H9 (cell line): ENCODE measurements at regions not wholly inside any gene's neighbourhood (a gene's known extent, or its start where the extent isn't known, plus 50 kb on each side); places are given as distances from the start of the nearest gene placed in this dataset.

Source experiments
- DNase-seq: peaks from one replicate; pipeline ENCODE4 v3.0.0-alpha.2; 2017
- H2AFZ ChIP-seq: one replicate; pipeline ENCODE4 v1.6.1; 2013; ENCODE audit warnings: mild to moderate bottlenecking, low read length, control low read depth, moderate library complexity
- H2AK5ac ChIP-seq: 2 replicates; pipeline ENCODE4 v1.6.1; 2013; ENCODE audit warnings: low read length, control low read depth, mixed read lengths; ENCODE audit not compliant: insufficient read length
- H2BK120ac ChIP-seq: one replicate; pipeline ENCODE4 v1.6.1; 2013; ENCODE audit warnings: low read depth, mild to moderate bottlenecking, low read length, control low read depth, inconsistent platforms; ENCODE audit not compliant: poor library complexity, severe bottlenecking
- H2BK12ac ChIP-seq: 2 replicates; pipeline ENCODE4 v1.6.1; 2013; ENCODE audit warnings: low read length, control low read depth, mixed read lengths, low read depth; ENCODE audit not compliant: insufficient read length
- H2BK15ac ChIP-seq: 2 replicates; pipeline ENCODE4 v1.6.1; 2013; ENCODE audit warnings: low read depth, low read length, control low read depth
- H2BK20ac ChIP-seq: one replicate; pipeline ENCODE4 v1.6.1; 2013; ENCODE audit warnings: low read depth, mild to moderate bottlenecking, low read length, control low read depth, inconsistent platforms; ENCODE audit not compliant: poor library complexity, severe bottlenecking
- H2BK5ac ChIP-seq: 2 replicates; pipeline ENCODE4 v1.6.1; 2013; ENCODE audit warnings: low read length, control low read depth, mixed read lengths; ENCODE audit not compliant: insufficient read length
- H3K14ac ChIP-seq: 2 replicates; pipeline ENCODE4 v1.6.1; 2013; ENCODE audit warnings: low read length, control low read depth; ENCODE audit not compliant: insufficient read depth
- H3K18ac ChIP-seq: 2 replicates; pipeline ENCODE4 v1.6.1; 2013; ENCODE audit warnings: low read depth, mild to moderate bottlenecking, mixed read lengths, low read length, control low read depth; ENCODE audit not compliant: insufficient read length
- H3K23ac ChIP-seq: 2 replicates; pipeline ENCODE4 v1.6.1; 2013; ENCODE audit warnings: low read length, control low read depth, mixed read lengths, low read depth; ENCODE audit not compliant: insufficient read length
- H3K23me2 ChIP-seq: 2 replicates; pipeline ENCODE4 v1.6.1; 2013; ENCODE audit warnings: low read depth, mild to moderate bottlenecking, mixed read lengths, low read length, control low read depth; ENCODE audit not compliant: insufficient read length, poor library complexity, severe bottlenecking
- H3K27ac ChIP-seq: 2 replicates; pipeline ENCODE4 v1.5.1; 2013; ENCODE audit warnings: low read length, control low read depth, mixed read lengths, low read depth; ENCODE audit not compliant: insufficient read length
- H3K27me3 ChIP-seq: 2 replicates; pipeline ENCODE4 v1.6.1; 2013; ENCODE audit warnings: low read length, control low read depth, inconsistent platforms; ENCODE audit not compliant: insufficient read depth
- H3K4ac ChIP-seq: 2 replicates; pipeline ENCODE4 v1.6.1; 2013; ENCODE audit warnings: low read depth, mild to moderate bottlenecking, control low read depth, inconsistent platforms, low read length, moderate library complexity
- H3K4me1 ChIP-seq: 2 replicates; pipeline ENCODE4 v1.6.1; 2013; ENCODE audit warnings: low read length, control low read depth, inconsistent platforms; ENCODE audit not compliant: insufficient read depth
- H3K4me2 ChIP-seq: 2 replicates; pipeline ENCODE4 v1.6.1; 2013; ENCODE audit warnings: low read length, control low read depth, mixed read lengths; ENCODE audit not compliant: insufficient read length, insufficient read depth
- H3K56ac ChIP-seq: 2 replicates; pipeline ENCODE4 v1.6.1; 2013; ENCODE audit warnings: low read depth, mild to moderate bottlenecking, mixed read lengths, low read length, control low read depth; ENCODE audit not compliant: insufficient read length
- H3K79me1 ChIP-seq: 2 replicates; pipeline ENCODE4 v1.6.1; 2013; ENCODE audit warnings: low read depth, mild to moderate bottlenecking, moderate library complexity, low read length, control low read depth, inconsistent platforms; ENCODE audit not compliant: insufficient read depth, poor library complexity, severe bottlenecking
- H3K79me2 ChIP-seq: 2 replicates; pipeline ENCODE4 v1.6.1; 2013; ENCODE audit warnings: low read length, control low read depth, inconsistent platforms; ENCODE audit not compliant: insufficient read depth
- H3K9ac ChIP-seq: 2 replicates; pipeline ENCODE4 v1.6.1; 2013; ENCODE audit warnings: low read length, control low read depth, mixed read lengths; ENCODE audit not compliant: insufficient read length; ENCODE audit errors: extremely low read depth
- H3K9me3 ChIP-seq: one replicate; pipeline ENCODE4 v1.6.1; 2013; ENCODE audit warnings: low read depth, low read length, inconsistent platforms; ENCODE audit not compliant: control insufficient read depth
- H3T11ph ChIP-seq: one replicate; pipeline ENCODE4 v1.6.1; 2013; ENCODE audit warnings: mild to moderate bottlenecking, low read length, control low read depth, inconsistent platforms
- H4K20me1 ChIP-seq: one replicate; pipeline ENCODE4 v1.6.1; 2013; ENCODE audit not compliant: control insufficient read depth, insufficient read length, insufficient read depth
- H4K5ac ChIP-seq: 2 replicates; pipeline ENCODE4 v1.6.1; 2013; ENCODE audit warnings: low read depth, mild to moderate bottlenecking, mixed read lengths, low read length, control low read depth; ENCODE audit not compliant: insufficient read length
- H4K8ac ChIP-seq: replicated peaks from 2 replicates; pipeline ENCODE4 v1.6.1; 2013; ENCODE audit warnings: low read length, control low read depth, mixed read lengths, low read depth; ENCODE audit not compliant: insufficient read length
- H4K91ac ChIP-seq: 2 replicates; pipeline ENCODE4 v1.6.1; 2013; ENCODE audit warnings: low read depth, mild to moderate bottlenecking, moderate library complexity, mixed read lengths, low read length, control low read depth; ENCODE audit not compliant: insufficient read length
- H3K27ac Mint-ChIP-seq, 3 experiments: 2 replicates in 2 of 3; 3 replicates in 1 of 3; pipeline ENCODE4 v1.8.0; 2020 to 2021; ENCODE audit warnings: mixed read lengths in 3 of 3, mild to moderate bottlenecking in 1 of 3, moderate library complexity in 1 of 3
- H3K27me3 Mint-ChIP-seq: 2 replicates; pipeline ENCODE4 v1.8.0; 2021; ENCODE audit warnings: low read depth, mild to moderate bottlenecking, moderate library complexity, mixed read lengths
- H3K36me3 Mint-ChIP-seq, 3 experiments: 2 replicates in 2 of 3; 3 replicates in 1 of 3; pipeline ENCODE4 v1.8.0; 2020 to 2021; ENCODE audit warnings: low read depth in 3 of 3, mixed read lengths in 3 of 3; ENCODE audit not compliant: insufficient read depth in 1 of 3
- H3K4me1 Mint-ChIP-seq, 2 experiments: 2 replicates each; pipeline ENCODE4 v1.8.0; 2020; ENCODE audit warnings: mixed read lengths in 2 of 2
- H3K4me3 Mint-ChIP-seq, 2 experiments: 2 replicates in 1 of 2; 3 replicates in 1 of 2; pipeline ENCODE4 v1.8.0; 2020 to 2021; ENCODE audit warnings: mild to moderate bottlenecking in 2 of 2, mixed read lengths in 2 of 2, moderate library complexity in 1 of 2
- H3K9me3 Mint-ChIP-seq, 2 experiments: 2 replicates in 1 of 2; 3 replicates in 1 of 2; pipeline ENCODE4 v1.8.0; 2020; ENCODE audit warnings: mild to moderate bottlenecking in 2 of 2, mixed read lengths in 2 of 2, moderate library complexity in 1 of 2
- CTCF ChIP-seq: fragments of 200-600 bp; sonication (generic); conservative IDR thresholded peaks from 3 replicates; pipeline ENCODE4 v1.8.0; 2021; ENCODE audit warnings: antibody characterized with exemption, mild to moderate bottlenecking
- WGBS: extraction: QIAGEN DNeasy Blood & Tissue Kit; methylation state at CpG from one replicate; pipeline ENCODE4 v1.1.7; 2013; ENCODE audit warnings: missing lambda C conversion rate, low lambda C conversion rate, mixed read lengths; ENCODE audit not compliant: insufficient read length; ENCODE audit errors: extremely low coverage; 5-methylcytosine and 5-hydroxymethylcytosine counted together

DNA sequence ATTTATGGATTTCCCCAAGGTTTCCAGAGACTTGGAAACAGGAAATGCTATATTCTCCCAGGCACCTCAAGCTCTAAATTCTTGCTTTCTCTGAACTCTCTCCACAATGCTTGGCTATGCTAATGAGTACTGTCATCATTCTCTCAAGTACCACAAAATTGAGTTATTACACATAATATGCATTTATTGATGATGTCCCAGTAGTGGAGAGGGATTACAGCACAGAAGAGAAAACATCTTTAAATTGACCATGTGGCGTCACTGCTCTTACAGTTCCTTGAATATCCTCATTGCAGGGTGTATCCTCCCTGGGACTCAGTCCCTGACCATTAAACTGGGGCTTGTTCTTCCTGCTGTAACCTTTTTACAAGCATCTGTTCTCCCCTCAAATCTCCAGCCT is 681.1 kb upstream of the FANCL start:
- Histone ChIP-seq H4K20me1 (no peaks in the 10 kb centered on the region), H4K91ac (no peak overlapping the region), H2BK5ac (no peak overlapping the region), H2BK120ac (no peak overlapping the region), H3K23ac (no peak overlapping the region), H3K27me3 (no peaks in the 10 kb centered on the region), H3K79me1 (no peaks in the 10 kb centered on the region), H2AFZ (no peak overlapping the region), H3K4ac (no peak overlapping the region), H3K14ac (no peak overlapping the region), H2BK12ac (no peak overlapping the region), H2AK5ac (no peak overlapping the region), H3K56ac (no peak overlapping the region), H4K5ac (no peak overlapping the region), H3K4me2 (no peak overlapping the region), H2BK15ac (no peak overlapping the region), H2BK20ac (no peak overlapping the region), H3K4me1 (0 out of 2 replicates have a peak, but pooled peaks cover 5% of the 10 kb centered on the region), H3K79me2 (no peaks in the 10 kb centered on the region), H3K18ac (no peak overlapping the region), H3K23me2 (no peaks in the 10 kb centered on the region), H3K9ac (no peak overlapping the region), H4K8ac (no peak overlapping the region), H3K27ac (no peak overlapping the region), H3K9me3 (no peaks in the 10 kb centered on the region), H3T11ph (no peak overlapping the region)
- WGBS = no CpG with 5 or more reads among the region's 1 CpG
- H3K9me3 Mint-ChIP-seq = no peaks in the 10 kb centered on the region
- TF ChIP-seq CTCF = no peak
- H3K4me3 Mint-ChIP-seq = no peak overlapping the region
- no peak overlapping the region for H3K27ac Mint-ChIP-seq
- DNase-seq = no peak
- no peaks in the 10 kb centered on the region; a peak in 1 of 7 replicates for H3K36me3 Mint-ChIP-seq
- peaks cover 8% of the 10 kb centered on the region in 2 experiments for H3K4me1 Mint-ChIP-seq
- no peaks in the 10 kb centered on the region for H3K27me3 Mint-ChIP-seq
